ENCODE measurements at regions not wholly inside any gene's neighbourhood (a gene's known extent, or its start where the extent isn't known, plus 50 kb on each side); places are given as distances from the start of the nearest gene placed in this dataset.

GRCh38 chr4:186919340-186919739 is 195.7 kb upstream of the FAT1 start:
- TF ChIP-seq CTCF (IDR thresholded peaks at IDR 0.05) (no peak), POLR2A (IDR thresholded peaks at IDR 0.05) (no peak)

Measured in body of pancreas (tissue), 4 donors.